GM19467 (cell line): ENCODE measurements at regions not wholly inside any gene's neighbourhood (a gene's known extent, or its start where the extent isn't known, plus 50 kb on each side); places are given as distances from the start of the nearest gene placed in this dataset.
"Not testable (repeated sequence)": the region's sequence is repeated elsewhere in the genome, so short reads cannot be mapped to it uniquely, and the experiment has no call there.

Experiments used
- ATAC-seq: cut with Tn5 transposase; IDR thresholded peaks from one replicate; pipeline ENCODE4 v1.9.1; 2021; ENCODE audit warnings: mild to moderate bottlenecking, moderate library complexity; ENCODE audit not compliant: unreplicated experiment

- no peak for ATAC-seq
Observed at GRCh38 chr17:30590081-30590733, 113.0 kb downstream of the GOSR1 start.

- no peak for ATAC-seq
Observed at GRCh38 chr17:30589431-30589830, 112.2 kb downstream of the GOSR1 start.

- no peak for ATAC-seq
Observed at GRCh38 chr17:30588798-30589247, 111.6 kb downstream of the GOSR1 start.

- no peak for ATAC-seq
Observed at GRCh38 chr17:30586818-30587595, 109.8 kb downstream of the GOSR1 start.

GRCh38 chr17:30584810-30585209 lies 107.6 kb downstream of the GOSR1 start:
- ATAC-seq = no peak

- no peak for ATAC-seq
Observed at GRCh38 chr17:30580916-30581315, 103.7 kb downstream of the GOSR1 start.

GRCh38 chr17:30579610-30580315 lies 102.6 kb downstream of the GOSR1 start:
- no peak for ATAC-seq

- ATAC-seq = not testable (repeated sequence)
Observed at GRCh38 chr17:30578015-30578717, 101.0 kb downstream of the GOSR1 start.
